SK-MEL-5 (cell line): ENCODE measurements at regions not wholly inside any gene's neighbourhood (a gene's known extent, or its start where the extent isn't known, plus 50 kb on each side); places are given as distances from the start of the nearest gene placed in this dataset.

Source experiments
- DNase-seq: peaks from one replicate; pipeline ENCODE4 v3.0.0-alpha.2; 2016; ENCODE audit warnings: low read depth, low spot score
- in situ Hi-C: cut with HindIII; loops from 2 replicates; pipeline ENCODE4 v1.10.0; 2016; ENCODE audit warnings: low sequenced_read_pairs, high pct_unique_total_duplicates, low pct_unique_long_range_greater_than_20kb

GRCh38 chr6:30396833-30397479 lies 52.0 kb downstream of the RPP21 start:
- in situ Hi-C loops, result no loop called here
- DNase-seq, result peak; percentile 84

GRCh38 chr6:30397697-30398096 lies 52.7 kb downstream of the RPP21 start:
- in situ Hi-C loops, result no loop called here
- DNase-seq, result peak; percentile 13

- in situ Hi-C loops, result no loop called here
- no peak for DNase-seq
Measured at GRCh38 chr6:30399390-30400058, 54.6 kb downstream of the RPP21 start.

GRCh38 chr6:30405934-30406333 lies 61.0 kb downstream of the RPP21 start:
- in situ Hi-C loops, result no loop called here
- DNase-seq, result no peak

- no peak for DNase-seq
- in situ Hi-C loops, result no loop called here
Measured at GRCh38 chr6:30409184-30409583, 64.2 kb downstream of the RPP21 start.

- peak; percentile 73 for DNase-seq
- in situ Hi-C loops, result no loop called here
Measured at GRCh38 chr6:30411515-30412207, 66.7 kb downstream of the RPP21 start.

GRCh38 chr6:30418448-30418847 lies 70.9 kb upstream of the HLA-E start:
- no peak for DNase-seq
- in situ Hi-C loops, result no loop called here

- in situ Hi-C loops, result no loop called here
- DNase-seq, result no peak
Measured at GRCh38 chr6:30424549-30424948, 64.8 kb upstream of the HLA-E start.
